Suppressor macrophage treated with lipopolysaccharide for 1 hour (primary cell): ENCODE measurements at regions not wholly inside any gene's neighbourhood (a gene's known extent, or its start where the extent isn't known, plus 50 kb on each side); places are given as distances from the start of the nearest gene placed in this dataset.
A peak's percentile ranks its signal among the peaks of the same experiment; 100 is the strongest.
"Not testable (repeated sequence)": the region's sequence is repeated elsewhere in the genome, so short reads cannot be mapped to it uniquely, and the experiment has no call there.

Source experiments
- DNase-seq, 3 donors: peaks; one replicate each; pipeline ENCODE4 v3.0.0-alpha.2; 2020 to 2022

- DNase-seq = not testable (repeated sequence)
Observed at GRCh38 chr2:132220589-132220988, 58.8 kb upstream of the ANKRD30BL start.

- DNase-seq = not testable (repeated sequence)
Observed at GRCh38 chr2:132221886-132222285, 60.1 kb upstream of the ANKRD30BL start.

DNA sequence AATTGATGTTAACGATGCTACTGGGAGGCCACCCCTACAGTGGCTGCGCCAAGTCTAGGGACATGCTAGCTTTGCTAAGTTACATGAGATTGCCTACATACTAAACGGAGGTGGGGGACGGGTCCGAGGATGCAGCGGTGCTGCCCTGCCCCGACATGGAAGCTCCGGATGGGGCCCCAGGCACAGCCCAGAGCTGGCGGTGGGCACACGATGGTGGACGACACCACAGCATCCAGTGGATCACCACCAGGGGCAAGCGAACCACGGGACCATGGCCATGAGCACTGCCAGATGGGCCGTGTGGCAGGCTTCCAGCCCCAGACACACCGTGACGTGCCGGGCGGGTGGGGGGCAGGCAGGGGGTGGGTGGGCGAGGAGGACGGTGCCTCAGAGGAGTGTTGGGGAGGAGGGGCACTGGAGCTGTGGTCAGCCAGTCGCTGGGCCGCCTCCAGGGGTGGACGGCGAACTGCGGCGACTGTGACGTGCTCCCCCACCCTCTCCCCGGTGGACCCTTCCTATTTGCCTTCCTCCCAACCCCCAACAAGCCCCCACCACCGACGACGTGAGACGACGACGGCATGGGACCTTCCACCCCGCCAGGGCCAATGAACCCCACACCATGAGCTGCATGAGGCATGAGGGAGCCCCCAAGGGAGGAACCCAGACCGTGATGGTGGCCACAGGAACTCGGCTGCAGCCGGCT, 90.6 kb upstream of the ANKRD30BL start:
- DNase-seq = no peak

- no peak for DNase-seq
Observed at GRCh38 chr2:132252894-132253264, 91.1 kb upstream of the ANKRD30BL start.

- no peak for DNase-seq
Observed at GRCh38 chr2:132253496-132254305, 91.9 kb upstream of the ANKRD30BL start.

- not testable (repeated sequence) for DNase-seq
Observed at GRCh38 chr2:132254306-132254919, 92.7 kb upstream of the ANKRD30BL start.

DNA sequence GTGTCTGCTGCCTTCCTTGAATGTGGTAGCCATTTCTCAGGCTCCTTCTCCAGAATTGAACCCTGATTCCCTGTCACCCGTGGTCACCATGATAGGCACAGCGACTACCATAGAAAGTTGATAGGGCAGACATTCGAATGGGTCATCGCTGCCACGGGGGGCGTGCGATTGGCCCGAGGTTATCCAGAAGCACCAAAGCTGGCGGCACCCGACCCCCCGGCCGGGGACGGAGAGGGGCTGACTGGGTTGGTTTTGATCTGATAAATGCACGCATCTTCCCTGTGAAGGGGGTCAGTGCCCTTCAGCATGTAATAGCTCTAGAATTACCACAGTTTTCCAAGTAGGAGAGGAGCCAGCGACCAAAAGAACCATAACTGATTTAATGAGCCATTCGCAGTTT, 94.0 kb upstream of the ANKRD30BL start:
- DNase-seq = no peak

GRCh38 chr2:132256251-132256902, 94.6 kb upstream of the ANKRD30BL start:
- DNase-seq = no peak

DNA sequence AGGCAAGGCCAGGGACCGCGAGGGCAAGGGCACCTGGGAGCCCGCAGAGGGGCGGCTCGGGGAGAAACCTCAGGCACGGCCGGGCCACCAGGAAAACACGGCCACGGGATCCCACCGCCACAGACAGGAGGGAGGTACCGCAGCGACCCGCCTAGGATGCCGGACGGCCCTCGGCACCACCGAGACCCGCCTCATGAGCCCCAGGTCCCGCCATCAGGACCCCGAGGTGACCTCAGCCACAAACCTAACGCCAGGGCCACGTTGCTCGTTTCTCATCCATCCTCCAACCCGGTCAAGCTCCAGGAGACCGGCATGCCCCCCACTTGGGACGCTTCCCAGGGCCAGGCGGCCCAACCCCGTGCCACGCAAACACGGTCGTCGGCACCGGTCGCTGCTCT, 95.2 kb upstream of the ANKRD30BL start:
- not testable (repeated sequence) for DNase-seq

- not testable (repeated sequence) for DNase-seq
Observed at GRCh38 chr2:132257301-132258171, 95.8 kb upstream of the ANKRD30BL start.

DNA sequence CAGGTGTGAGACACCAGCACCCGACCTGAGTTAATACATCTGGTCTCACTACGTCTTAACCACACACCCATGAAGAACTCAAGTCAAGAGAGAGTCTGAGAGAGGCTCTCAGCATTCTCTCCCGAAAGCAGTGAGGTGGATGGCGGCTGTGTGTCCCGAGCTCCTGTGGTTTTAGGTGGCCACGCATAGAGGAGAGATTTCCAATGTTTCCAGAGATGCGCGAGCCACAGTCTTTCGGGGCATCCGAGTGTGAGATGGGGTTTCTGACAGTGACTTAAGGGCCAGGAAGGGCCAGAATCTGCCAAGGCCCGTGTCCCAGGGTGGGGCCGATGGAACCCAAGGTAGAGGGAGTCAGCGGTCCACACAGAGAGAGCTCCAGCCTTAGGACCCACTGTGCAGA, 97.5 kb upstream of the ANKRD30BL start:
- not testable (repeated sequence) for DNase-seq

DNA sequence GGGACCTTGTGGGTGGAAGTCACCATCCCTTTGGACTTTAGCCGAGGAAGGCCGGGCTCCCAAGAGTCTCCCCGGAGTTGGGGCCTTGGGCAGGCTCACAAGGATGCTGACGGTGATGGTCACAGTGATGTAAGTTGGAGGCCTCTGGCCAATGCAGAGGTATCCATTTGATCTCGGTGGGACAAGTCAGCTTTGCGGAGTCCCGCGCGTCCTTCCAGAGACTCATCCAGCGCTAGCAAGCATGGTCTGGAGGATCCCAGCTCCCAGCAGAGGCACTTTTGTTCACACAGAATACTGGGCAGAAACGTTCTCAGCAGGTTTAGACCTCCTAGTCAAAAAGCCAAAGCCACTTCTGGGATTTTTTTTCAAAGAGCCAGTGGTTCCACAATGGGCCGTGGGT, 103.8 kb upstream of the ANKRD30BL start:
- not testable (repeated sequence) for DNase-seq

DNA sequence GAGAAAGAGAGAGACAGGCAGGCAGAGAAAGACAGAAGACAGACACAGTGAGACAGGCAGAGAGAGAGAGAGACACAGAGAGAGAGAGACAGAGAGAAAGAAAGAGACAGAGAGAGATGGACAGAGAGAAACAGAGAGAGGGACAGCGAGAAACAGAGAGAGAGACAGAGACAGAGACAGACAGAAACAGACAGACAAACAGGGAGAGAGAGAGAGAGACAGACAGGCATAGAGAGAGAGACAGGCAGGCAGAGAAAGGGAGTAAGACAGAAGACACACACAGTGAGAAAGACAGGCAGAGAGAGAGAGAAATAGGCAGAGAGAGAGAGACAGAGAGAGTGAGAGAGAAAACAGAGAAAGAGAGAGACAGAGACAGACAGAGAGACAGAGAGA, 105.3 kb upstream of the ANKRD30BL start:
- no peak for DNase-seq

DNA sequence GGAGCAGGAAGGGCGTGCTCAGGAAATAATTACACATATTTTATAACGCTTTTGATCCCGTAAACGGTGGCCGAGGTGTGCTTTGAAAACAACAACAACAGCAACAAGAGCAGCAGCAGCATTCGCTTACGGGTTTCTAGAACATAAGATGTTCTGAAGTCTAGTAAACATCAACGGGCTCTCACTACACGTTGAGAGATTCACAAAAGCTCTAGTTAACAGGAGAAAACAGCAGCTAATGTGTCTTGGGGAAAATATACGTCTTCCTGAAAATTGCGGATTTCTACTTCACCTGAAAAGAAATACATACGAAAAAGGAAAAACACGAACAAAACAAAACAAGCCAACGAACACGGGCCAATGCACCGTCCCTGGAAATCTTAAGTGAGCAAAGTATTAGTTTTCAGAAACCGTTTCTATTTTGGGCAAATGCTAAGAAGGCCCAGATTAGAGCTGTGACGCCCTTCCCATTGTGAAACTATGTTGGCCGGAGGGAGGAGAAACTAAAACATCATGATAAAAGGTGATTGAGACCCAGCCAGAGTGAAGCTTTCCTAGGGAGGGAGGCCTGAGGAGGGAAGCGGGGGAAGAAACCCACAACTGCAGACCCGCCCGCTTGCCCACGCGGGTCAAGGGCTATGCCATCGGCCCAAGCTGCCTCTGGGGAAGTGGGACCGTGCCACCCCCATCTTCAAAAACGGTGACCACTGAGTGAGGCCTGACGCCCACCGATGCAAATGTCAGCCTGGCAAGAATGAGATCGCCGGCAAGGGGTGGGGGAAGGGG, 105.9 kb upstream of the ANKRD30BL start:
- peak; percentile 8 to 27 (median 17) for DNase-seq

DNA sequence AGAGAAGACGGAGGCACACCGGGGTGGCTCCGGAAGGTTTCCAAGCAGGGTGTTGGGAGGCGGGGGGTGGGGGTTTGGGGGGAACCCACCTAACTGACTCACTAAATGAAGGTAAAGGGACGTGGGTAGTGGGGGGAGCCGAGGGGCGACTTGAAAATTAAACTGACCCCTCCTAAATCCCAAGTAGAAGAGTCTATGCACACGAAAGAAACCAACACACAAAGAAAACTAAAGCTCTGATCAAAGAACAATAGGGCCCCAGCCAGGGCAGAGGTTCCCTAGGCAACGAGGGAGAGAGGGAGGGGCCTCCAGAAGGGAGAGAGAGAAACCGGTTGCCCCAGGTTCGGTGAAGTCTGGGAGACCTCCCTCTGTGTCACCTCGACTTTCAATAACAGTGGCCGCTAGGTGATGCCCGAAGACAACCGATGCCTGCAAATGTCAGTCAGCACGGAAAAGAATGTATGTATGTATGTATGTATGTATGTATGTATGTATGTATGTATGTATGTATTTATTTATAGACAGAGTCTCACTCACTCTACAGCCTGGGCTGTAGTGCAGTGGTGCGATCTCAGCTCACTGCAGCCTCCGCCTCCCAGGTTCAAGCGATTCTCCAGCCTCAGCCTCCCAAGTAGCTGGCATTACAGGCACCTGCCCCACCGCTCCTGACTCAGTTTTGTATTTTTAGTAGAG, 106.7 kb upstream of the ANKRD30BL start:
- DNase-seq = peak; percentile 24 to 31 (median 26)

DNA sequence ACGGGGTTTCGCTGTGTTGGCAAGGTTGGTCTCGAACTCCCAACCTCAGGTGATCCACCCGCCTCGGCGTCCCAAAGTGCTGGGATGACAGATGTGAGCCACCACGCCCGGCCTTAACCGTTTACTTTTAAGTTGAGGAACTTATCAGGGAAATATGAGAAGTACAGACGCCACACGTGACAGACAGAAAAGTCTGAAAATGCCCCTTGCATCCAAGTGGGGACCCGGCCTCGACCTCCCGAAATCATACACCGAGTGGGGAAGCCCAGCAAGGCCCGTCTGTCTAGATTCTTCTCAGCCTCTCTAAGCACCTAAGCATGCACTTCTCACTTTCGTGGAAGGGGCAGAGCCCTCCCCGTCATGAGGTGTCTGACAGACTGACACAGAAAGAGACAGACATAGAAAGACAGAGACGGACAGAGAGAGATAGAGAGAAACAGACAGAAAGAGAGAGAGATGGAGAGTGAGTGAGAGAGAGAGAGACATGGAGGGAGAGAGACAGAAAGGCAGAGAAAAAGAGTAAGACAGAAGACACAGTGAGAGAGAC, 107.3 kb upstream of the ANKRD30BL start:
- DNase-seq = no peak

GRCh38 chr2:132270255-132270654, 108.5 kb upstream of the ANKRD30BL start:
- no peak for DNase-seq

DNA sequence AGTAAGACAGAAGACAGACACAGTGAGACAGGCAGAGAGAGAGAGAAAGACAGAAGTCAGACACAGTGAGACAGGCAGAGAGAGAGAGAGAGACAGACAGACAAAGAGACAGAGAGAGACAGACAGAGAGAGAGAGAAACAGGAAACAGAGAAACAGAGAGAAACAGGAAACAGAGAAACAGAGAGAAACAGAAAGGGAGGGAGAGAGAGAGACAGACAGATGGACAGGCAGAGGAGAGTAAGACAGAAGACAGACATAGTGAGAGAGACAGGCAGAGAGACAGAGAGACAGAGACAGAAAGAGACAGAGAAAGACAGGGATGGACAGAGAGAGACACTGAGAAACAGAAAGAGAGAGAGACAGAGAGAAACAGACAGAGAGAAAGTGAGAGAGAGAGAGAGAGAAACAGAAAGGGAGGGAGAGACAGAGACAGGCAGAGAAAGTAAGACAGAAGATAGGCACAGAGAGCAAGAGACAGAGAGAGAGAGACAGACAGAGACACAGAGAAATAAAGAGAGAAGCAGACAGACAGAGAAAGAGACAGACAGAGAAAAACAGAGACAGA, 109.3 kb upstream of the ANKRD30BL start:
- no peak for DNase-seq

- not testable (repeated sequence) for DNase-seq
Observed at GRCh38 chr2:132271794-132272193, 110.0 kb upstream of the ANKRD30BL start.

- no peak for DNase-seq
Observed at GRCh38 chr2:132272713-132273112, 111.0 kb upstream of the ANKRD30BL start.
